Bronchial epithelial cell (primary cell): ENCODE measurements at regions not wholly inside any gene's neighbourhood (a gene's known extent, or its start where the extent isn't known, plus 50 kb on each side); places are given as distances from the start of the nearest gene placed in this dataset.
"Not testable (repeated sequence)": the region's sequence is repeated elsewhere in the genome, so short reads cannot be mapped to it uniquely, and the experiment has no call there.

Experiments used
- DNase-seq: peaks from one replicate; pipeline ENCODE4 v3.0.0-alpha.2; 2010; ENCODE audit warnings: low read depth
- FAIRE-seq: peaks from 2 replicates; lab custom pipeline; 2011; peaks lifted over from hg19 to GRCh38; lab: Jason Lieb, UNC
- H3K27me3 ChIP-seq: 2 replicates; pipeline ENCODE4 v1.5.1; 2011; ENCODE audit warnings: low read length; ENCODE audit not compliant: control insufficient read depth, insufficient read depth
- H3K36me3 ChIP-seq: 2 replicates; pipeline ENCODE4 v1.5.1; 2011; ENCODE audit warnings: low read length; ENCODE audit not compliant: control insufficient read depth, insufficient read depth
- H3K4me3 ChIP-seq: 2 replicates; pipeline ENCODE4 v1.5.1; 2011; ENCODE audit warnings: mild to moderate bottlenecking, low read depth, low read length, control low read depth
- TF ChIP-seq, protein P1 (sequence below): IDR thresholded peaks from 2 replicates; pipeline ENCODE4 v1.5.1; 2011; ENCODE audit warnings: mild to moderate bottlenecking, moderate library complexity, low read length, control low read depth, inconsistent platforms; ENCODE audit not compliant: insufficient read depth, severe bottlenecking

DNA sequence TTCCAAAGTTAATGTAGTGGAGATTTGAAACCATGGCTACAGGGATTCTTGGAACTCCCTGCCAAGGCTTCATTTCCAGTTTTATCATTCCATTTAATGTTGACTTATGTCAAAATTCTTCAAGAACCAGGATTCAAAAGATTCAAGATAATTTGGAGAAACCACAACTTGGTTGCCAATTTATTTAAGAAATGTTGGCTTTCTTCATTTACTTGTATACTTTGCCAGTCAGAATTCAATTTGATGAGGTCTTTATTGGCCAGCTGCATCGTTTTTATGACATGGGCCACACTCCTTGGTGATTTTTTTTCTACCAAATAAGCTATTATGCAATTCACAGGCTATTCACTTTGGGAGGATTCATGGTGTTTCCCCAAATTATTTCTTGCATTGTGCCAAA is 53.1 kb upstream of the RASEF start:
- no peak overlapping the region for H3K4me3 ChIP-seq
- H3K36me3 ChIP-seq = no peaks in the 10 kb centered on the region
- no peak for DNase-seq
- TF ChIP-seq, protein P1, sequence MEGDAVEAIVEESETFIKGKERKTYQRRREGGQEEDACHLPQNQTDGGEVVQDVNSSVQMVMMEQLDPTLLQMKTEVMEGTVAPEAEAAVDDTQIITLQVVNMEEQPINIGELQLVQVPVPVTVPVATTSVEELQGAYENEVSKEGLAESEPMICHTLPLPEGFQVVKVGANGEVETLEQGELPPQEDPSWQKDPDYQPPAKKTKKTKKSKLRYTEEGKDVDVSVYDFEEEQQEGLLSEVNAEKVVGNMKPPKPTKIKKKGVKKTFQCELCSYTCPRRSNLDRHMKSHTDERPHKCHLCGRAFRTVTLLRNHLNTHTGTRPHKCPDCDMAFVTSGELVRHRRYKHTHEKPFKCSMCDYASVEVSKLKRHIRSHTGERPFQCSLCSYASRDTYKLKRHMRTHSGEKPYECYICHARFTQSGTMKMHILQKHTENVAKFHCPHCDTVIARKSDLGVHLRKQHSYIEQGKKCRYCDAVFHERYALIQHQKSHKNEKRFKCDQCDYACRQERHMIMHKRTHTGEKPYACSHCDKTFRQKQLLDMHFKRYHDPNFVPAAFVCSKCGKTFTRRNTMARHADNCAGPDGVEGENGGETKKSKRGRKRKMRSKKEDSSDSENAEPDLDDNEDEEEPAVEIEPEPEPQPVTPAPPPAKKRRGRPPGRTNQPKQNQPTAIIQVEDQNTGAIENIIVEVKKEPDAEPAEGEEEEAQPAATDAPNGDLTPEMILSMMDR = no peak
- no peaks in the 10 kb centered on the region for H3K27me3 ChIP-seq
- FAIRE-seq = no peak

DNA sequence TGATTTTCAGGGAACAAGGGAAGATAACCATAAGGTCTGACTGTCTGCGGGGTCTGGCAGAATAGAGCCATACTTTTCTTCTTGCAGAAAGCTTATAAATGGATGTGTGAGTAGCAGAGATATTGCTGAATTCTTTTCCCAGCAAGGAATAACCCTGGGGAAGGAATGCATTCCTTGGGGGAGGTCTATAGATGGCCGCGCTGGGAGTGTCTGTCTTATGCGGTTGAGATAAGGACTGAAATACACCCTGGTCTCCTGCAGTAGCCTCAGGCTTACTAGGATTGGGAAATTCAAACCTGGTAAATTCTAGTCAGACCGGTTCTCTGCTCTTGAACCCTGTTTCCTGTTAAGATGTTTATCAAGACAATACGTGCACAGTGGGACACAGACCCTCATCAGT is 50.5 kb upstream of the RASEF start:
- not testable (repeated sequence) for FAIRE-seq, H3K36me3 ChIP-seq, DNase-seq

More for the DNA sequence above, 50.5 kb upstream of the RASEF start:
- not testable (repeated sequence) for H3K4me3 ChIP-seq, H3K27me3 ChIP-seq
